ENCODE measurements at regions not wholly inside any gene's neighbourhood (a gene's known extent, or its start where the extent isn't known, plus 50 kb on each side); places are given as distances from the start of the nearest gene placed in this dataset.

- TF ChIP-seq CTCF (IDR thresholded peaks at IDR 0.05) = no peak
- TF ChIP-seq EZH2 (IDR thresholded peaks at IDR 0.05; ENCODE audit: borderline replicate concordance, insufficient read depth, low read depth, low read length, poor library complexity, severe bottlenecking) = no peak
These were observed 134.4 kb upstream of the INTU start for GRCh38 chr4:127498366-127498765.

Data from B cell (primary cell).